Body of pancreas (tissue), 4 donors: ENCODE measurements at regions not wholly inside any gene's neighbourhood (a gene's known extent, or its start where the extent isn't known, plus 50 kb on each side); places are given as distances from the start of the nearest gene placed in this dataset.

Experiments
- ATAC-seq: fragments of 150-250 bp; one replicate; pipeline ENCODE4 v1.9.1; 2016
- DNase-seq, 4 donors: peaks; one replicate each; pipeline ENCODE4 v3.0.0-alpha.2; 2019
- H3K27ac ChIP-seq, 4 donors: fragments of 200-600 bp; sonication (generic); 1 replicate in 3 of 4; 2 replicates in 1 of 4; pipeline versions ENCODE4 v1.5.1 to v1.6.1; 2016 to 2019; ENCODE audit warnings: mild to moderate bottlenecking in 1 of 4, mixed read lengths in 1 of 4, moderate library complexity in 1 of 4
- H3K27me3 ChIP-seq, 2 donors: fragments of 200-600 bp; sonication (generic); one replicate each; pipeline ENCODE4 v1.6.0; 2016; ENCODE audit warnings: mild to moderate bottlenecking in 1 of 2
- H3K36me3 ChIP-seq, 2 donors: fragments of 200-600 bp; sonication (generic); replicated peaks in 1 of 2; 2 replicates each; pipeline ENCODE4 v1.5.1; 2016; ENCODE audit warnings: low read depth in 2 of 2; ENCODE audit not compliant: insufficient read depth in 1 of 2
- H3K4me1 ChIP-seq: fragments of 200-600 bp; sonication (generic); one replicate; pipeline ENCODE4 v1.6.0; 2016
- H3K4me3 ChIP-seq, 2 donors: fragments of 200-600 bp; sonication (generic); 1 replicate in 1 of 2; 2 replicates in 1 of 2; pipeline ENCODE4 v1.5.1; 2016 to 2019
- H3K9me3 ChIP-seq, 3 donors: fragments of 200-600 bp; sonication (generic); 1 replicate in 2 of 3; 2 replicates in 1 of 3; pipeline ENCODE4 v1.5.1; 2016
- CTCF ChIP-seq, 7 experiments: fragments of 450-650 bp in 4 of 7; fragments of 200-600 bp in 3 of 7; sonication (generic) in 3 of 7; IDR thresholded peaks; one replicate each; pipeline ENCODE4 v1.5.1; 2016 to 2019; ENCODE audit warnings: antibody characterized with exemption in 7 of 7
- POLR2A ChIP-seq, 3 donors: fragments of 450-650 bp; IDR thresholded peaks; one replicate each; pipeline ENCODE4 v1.6.1; 2016; ENCODE audit warnings: antibody characterized with exemption in 3 of 3, mild to moderate bottlenecking in 2 of 3
- WGBS, 2 donors: methylation state at CpG; one replicate each; pipeline ENCODE4 v1.1.5; 2017; 5-methylcytosine and 5-hydroxymethylcytosine counted together
- intact Hi-C: fragments of 100-400 bp; cut with DNase I; formaldehyde crosslinking; loops from one replicate; pipeline ENCODE4 v1.15.1; 2023

- DNase-seq: peak in 1 of 4 donors; percentile 28
- WGBS, 2 donors: 59 to 60% methylated on average over 5 of the region's 5 CpGs
- ATAC-seq: no peak
- H3K4me3 ChIP-seq: no peak overlapping the region
- H3K27me3 ChIP-seq: no peaks in the 10 kb centered on the region
- no peak overlapping the region for H3K27ac ChIP-seq
- intact Hi-C loops: no loop called here
- H3K36me3 ChIP-seq: no peaks in the 10 kb centered on the region
- H3K9me3 ChIP-seq: no peaks in the 10 kb centered on the region
- no peaks in the 10 kb centered on the region for H3K4me1 ChIP-seq
- TF ChIP-seq CTCF (IDR thresholded peaks at IDR 0.05): no peak
- TF ChIP-seq POLR2A (IDR thresholded peaks at IDR 0.05): no peak
Measured at GRCh38 chr7:149642589-149642988, 130.8 kb downstream of the ZNF467 start.

GRCh38 chr7:149638566-149639320 lies 134.6 kb downstream of the ZNF467 start:
- WGBS, 2 donors: 75 to 79% methylated on average over 5 of the region's 5 CpGs
- H3K9me3 ChIP-seq: no peaks in the 10 kb centered on the region
- no peaks in the 10 kb centered on the region for H3K4me1 ChIP-seq
- TF ChIP-seq CTCF (IDR thresholded peaks at IDR 0.05) (no peak), POLR2A (IDR thresholded peaks at IDR 0.05) (no peak)
- ATAC-seq (no peak), DNase-seq (no peak)
- H3K4me3 ChIP-seq: no peak overlapping the region
- no peaks in the 10 kb centered on the region for H3K27me3 ChIP-seq
- intact Hi-C loops: no loop called here
- no peak overlapping the region for H3K27ac ChIP-seq
- H3K36me3 ChIP-seq: no peaks in the 10 kb centered on the region

- Histone ChIP-seq H3K27ac (no peak overlapping the region), H3K4me3 (no peak overlapping the region), H3K36me3 (no peaks in the 10 kb centered on the region), H3K4me1 (no peaks in the 10 kb centered on the region), H3K9me3 (no peaks in the 10 kb centered on the region), H3K27me3 (no peaks in the 10 kb centered on the region)
- intact Hi-C loops: no loop called here
- ATAC-seq: no peak
- WGBS, 2 donors: 78 to 86% methylated on average over 9 of the region's 9 CpGs
- TF ChIP-seq CTCF (IDR thresholded peaks at IDR 0.05) (no peak), POLR2A (IDR thresholded peaks at IDR 0.05) (no peak)
- no peak for DNase-seq
Measured at GRCh38 chr7:149637911-149638565, 135.3 kb downstream of the ZNF467 start.

GRCh38 chr7:149635561-149636329 lies 137.6 kb downstream of the ZNF467 start:
- ATAC-seq (no peak), DNase-seq (no peak)
- no peaks in the 10 kb centered on the region for H3K4me1 ChIP-seq
- intact Hi-C loops: no loop called here
- no peaks in the 10 kb centered on the region for H3K27me3 ChIP-seq
- no peak for TF ChIP-seq CTCF (IDR thresholded peaks at IDR 0.05)
- no peak for TF ChIP-seq POLR2A (IDR thresholded peaks at IDR 0.05)
- no peaks in the 10 kb centered on the region for H3K9me3 ChIP-seq
- H3K4me3 ChIP-seq: no peak overlapping the region
- WGBS, 2 donors: 56 to 60% methylated on average over 10 of the region's 10 CpGs
- no peak overlapping the region for H3K27ac ChIP-seq
- H3K36me3 ChIP-seq: no peaks in the 10 kb centered on the region
